DND-41 (cell line): ENCODE measurements at regions not wholly inside any gene's neighbourhood (a gene's known extent, or its start where the extent isn't known, plus 50 kb on each side); places are given as distances from the start of the nearest gene placed in this dataset.
"Not testable (repeated sequence)": the region's sequence is repeated elsewhere in the genome, so short reads cannot be mapped to it uniquely, and the experiment has no call there.

Source experiments
- ATAC-seq: fragments of 200-7000 bp; cut with Tn5 transposase; 3 replicates; pipeline ENCODE4 v1.9.1; 2021; ENCODE audit warnings: low read depth; ENCODE audit not compliant: insufficient read depth
- DNase-seq: peaks from one replicate; pipeline ENCODE4 v3.0.0-alpha.2; 2020
- H2AFZ ChIP-seq: 2 replicates; pipeline ENCODE4 v1.6.0; 2012; ENCODE audit warnings: low read depth, low read length
- H3K27ac ChIP-seq: 2 replicates; pipeline ENCODE4 v1.5.1; 2012; ENCODE audit warnings: low read length, inconsistent platforms
- H3K27me3 ChIP-seq: fragments of 200-600 bp; sonication (generic); 2 replicates; pipeline ENCODE4 v1.6.0; 2012; ENCODE audit warnings: low read length, mild to moderate bottlenecking, inconsistent platforms; ENCODE audit not compliant: insufficient read depth, poor library complexity
- H3K36me3 ChIP-seq: 2 replicates; pipeline ENCODE4 v1.5.1; 2012; ENCODE audit warnings: low read length, inconsistent platforms; ENCODE audit not compliant: insufficient read depth
- H3K4me1 ChIP-seq: 2 replicates; pipeline ENCODE4 v1.5.1; 2012; ENCODE audit warnings: mild to moderate bottlenecking, low read length; ENCODE audit not compliant: insufficient read depth
- H3K4me2 ChIP-seq: 2 replicates; pipeline ENCODE4 v1.6.0; 2012; ENCODE audit warnings: mild to moderate bottlenecking, moderate library complexity, low read length, inconsistent platforms; ENCODE audit not compliant: insufficient read depth
- H3K4me3 ChIP-seq, 2 experiments: fragments of 200-600 bp in 1 of 2; shearing (Covaris generic) in 1 of 2; 2 replicates each; pipeline ENCODE4 v1.5.1; 2012 to 2016; ENCODE audit warnings: inconsistent platforms in 2 of 2, low read length in 2 of 2, mild to moderate bottlenecking in 2 of 2, low read depth in 1 of 2, moderate library complexity in 1 of 2
- H3K79me2 ChIP-seq: 2 replicates; pipeline ENCODE4 v1.6.0; 2012; ENCODE audit warnings: low read length, inconsistent platforms; ENCODE audit not compliant: insufficient read depth
- H3K9ac ChIP-seq: 2 replicates; pipeline ENCODE4 v1.6.0; 2012; ENCODE audit warnings: low read depth, mild to moderate bottlenecking, inconsistent platforms, low read length, moderate library complexity
- H3K9me3 ChIP-seq: 2 replicates; pipeline ENCODE4 v1.5.1; 2012; ENCODE audit warnings: low read length, moderate library complexity, mild to moderate bottlenecking, inconsistent platforms; ENCODE audit not compliant: insufficient read depth, severe bottlenecking
- H4K20me1 ChIP-seq: 2 replicates; pipeline ENCODE4 v1.6.0; 2012; ENCODE audit warnings: low read length; ENCODE audit not compliant: insufficient read depth
- EZH2 ChIP-seq: IDR thresholded peaks from 3 replicates; pipeline ENCODE4 v1.6.1; 2012; ENCODE audit warnings: borderline replicate concordance, low read depth, mild to moderate bottlenecking, moderate library complexity, low read length, inconsistent platforms; ENCODE audit not compliant: severe bottlenecking
- TF ChIP-seq, protein P1 (sequence below): IDR thresholded peaks from 2 replicates; pipeline ENCODE4 v1.5.1; 2012; ENCODE audit warnings: borderline replicate concordance, low read length, moderate library complexity, mild to moderate bottlenecking; ENCODE audit not compliant: poor library complexity, severe bottlenecking; ENCODE audit errors: extremely low read depth

DNA sequence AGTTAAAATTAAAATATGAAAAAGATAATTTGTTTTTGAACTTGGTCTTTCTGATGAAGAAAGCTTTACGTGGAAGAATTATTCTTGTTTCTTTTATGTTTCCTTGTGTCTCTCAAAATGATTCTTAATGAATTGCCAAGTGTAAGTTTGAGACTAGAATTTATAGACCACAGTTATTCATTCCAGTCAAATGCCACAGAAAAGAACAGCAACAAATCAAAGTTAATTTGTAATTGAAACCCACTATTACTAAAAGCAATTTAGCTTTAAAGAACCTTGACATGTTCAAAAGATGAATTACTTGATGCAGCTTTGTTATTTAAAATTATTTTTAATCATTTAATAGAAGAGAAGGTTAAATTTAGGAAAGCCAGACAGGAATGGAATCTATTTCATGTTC lies 1277.7 kb upstream of the NUDT12 start:
- no peak overlapping the region for H3K4me2 ChIP-seq
- no peaks in the 10 kb centered on the region for H3K9me3 ChIP-seq

DNA sequence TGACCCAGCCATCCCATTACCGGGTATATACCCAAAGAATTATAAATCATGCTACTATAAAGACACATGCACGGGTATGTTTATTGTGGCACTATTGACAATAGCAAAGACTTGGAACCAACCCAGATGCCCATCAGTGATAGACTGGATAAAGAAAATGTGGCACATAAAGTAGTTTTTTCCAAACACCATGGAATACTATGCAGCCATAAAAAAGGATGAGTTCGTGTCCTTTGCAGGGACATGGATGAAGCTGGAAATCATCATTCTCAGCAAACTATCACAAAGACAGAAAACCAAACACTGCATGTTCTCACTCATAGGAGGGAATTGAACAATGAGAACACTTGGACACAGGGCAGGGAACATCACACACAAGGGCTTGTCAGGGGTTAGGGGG lies 1268.9 kb upstream of the NUDT12 start:
- H3K9me3 ChIP-seq, H3K79me2 ChIP-seq, H3K36me3 ChIP-seq, H4K20me1 ChIP-seq, H3K4me2 ChIP-seq, H2AFZ ChIP-seq, H3K27me3 ChIP-seq, H3K9ac ChIP-seq, H3K4me1 ChIP-seq, DNase-seq, H3K4me3 ChIP-seq, H3K27ac ChIP-seq, ATAC-seq: not testable (repeated sequence)

More for the DNA sequence above, 1277.7 kb upstream of the NUDT12 start:
- Histone ChIP-seq H2AFZ (no peak overlapping the region), H4K20me1 (no peaks in the 10 kb centered on the region), H3K9ac (no peak overlapping the region), H3K79me2 (no peaks in the 10 kb centered on the region), H3K27me3 (no peaks in the 10 kb centered on the region), H3K27ac (no peak overlapping the region), H3K36me3 (no peaks in the 10 kb centered on the region), H3K4me1 (no peaks in the 10 kb centered on the region), H3K4me3 (no peak overlapping the region)
- TF ChIP-seq, protein P1, sequence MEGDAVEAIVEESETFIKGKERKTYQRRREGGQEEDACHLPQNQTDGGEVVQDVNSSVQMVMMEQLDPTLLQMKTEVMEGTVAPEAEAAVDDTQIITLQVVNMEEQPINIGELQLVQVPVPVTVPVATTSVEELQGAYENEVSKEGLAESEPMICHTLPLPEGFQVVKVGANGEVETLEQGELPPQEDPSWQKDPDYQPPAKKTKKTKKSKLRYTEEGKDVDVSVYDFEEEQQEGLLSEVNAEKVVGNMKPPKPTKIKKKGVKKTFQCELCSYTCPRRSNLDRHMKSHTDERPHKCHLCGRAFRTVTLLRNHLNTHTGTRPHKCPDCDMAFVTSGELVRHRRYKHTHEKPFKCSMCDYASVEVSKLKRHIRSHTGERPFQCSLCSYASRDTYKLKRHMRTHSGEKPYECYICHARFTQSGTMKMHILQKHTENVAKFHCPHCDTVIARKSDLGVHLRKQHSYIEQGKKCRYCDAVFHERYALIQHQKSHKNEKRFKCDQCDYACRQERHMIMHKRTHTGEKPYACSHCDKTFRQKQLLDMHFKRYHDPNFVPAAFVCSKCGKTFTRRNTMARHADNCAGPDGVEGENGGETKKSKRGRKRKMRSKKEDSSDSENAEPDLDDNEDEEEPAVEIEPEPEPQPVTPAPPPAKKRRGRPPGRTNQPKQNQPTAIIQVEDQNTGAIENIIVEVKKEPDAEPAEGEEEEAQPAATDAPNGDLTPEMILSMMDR = no peak
- TF ChIP-seq EZH2 = no peak
- no peak for DNase-seq
- ATAC-seq = no peak

DNA sequence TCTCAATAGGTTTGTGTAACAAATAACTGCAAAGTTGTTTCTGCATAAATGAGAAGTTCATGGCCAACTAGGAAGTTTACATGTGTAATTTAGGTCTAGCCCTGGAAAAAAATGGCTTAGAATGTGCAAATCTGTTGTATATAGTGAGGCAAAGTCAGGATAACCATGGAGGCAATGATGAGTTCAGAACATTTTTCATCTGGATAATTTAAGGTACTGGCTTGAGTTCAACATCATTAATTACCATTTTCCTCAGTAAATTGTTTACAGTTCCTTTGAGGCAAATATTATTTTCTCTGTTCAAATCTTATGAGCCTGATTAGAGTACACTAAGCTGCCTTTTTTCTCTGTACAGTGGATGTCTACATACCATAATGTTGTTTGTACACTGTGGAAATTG lies 1259.0 kb upstream of the NUDT12 start:
- H3K9me3 ChIP-seq = no peaks in the 10 kb centered on the region
- TF ChIP-seq, protein P1 = no peak
- no peak for TF ChIP-seq EZH2
- H3K27me3 ChIP-seq = no peaks in the 10 kb centered on the region
- H3K4me1 ChIP-seq = no peaks in the 10 kb centered on the region
- H3K9ac ChIP-seq = no peak overlapping the region
- H3K79me2 ChIP-seq = no peaks in the 10 kb centered on the region
- no peak overlapping the region for H3K4me3 ChIP-seq
- DNase-seq (no peak), ATAC-seq (no peak)
- no peak overlapping the region for H2AFZ ChIP-seq
- no peak overlapping the region for H3K27ac ChIP-seq
- no peak overlapping the region for H3K4me2 ChIP-seq
- H4K20me1 ChIP-seq = no peaks in the 10 kb centered on the region
- no peaks in the 10 kb centered on the region for H3K36me3 ChIP-seq

DNA sequence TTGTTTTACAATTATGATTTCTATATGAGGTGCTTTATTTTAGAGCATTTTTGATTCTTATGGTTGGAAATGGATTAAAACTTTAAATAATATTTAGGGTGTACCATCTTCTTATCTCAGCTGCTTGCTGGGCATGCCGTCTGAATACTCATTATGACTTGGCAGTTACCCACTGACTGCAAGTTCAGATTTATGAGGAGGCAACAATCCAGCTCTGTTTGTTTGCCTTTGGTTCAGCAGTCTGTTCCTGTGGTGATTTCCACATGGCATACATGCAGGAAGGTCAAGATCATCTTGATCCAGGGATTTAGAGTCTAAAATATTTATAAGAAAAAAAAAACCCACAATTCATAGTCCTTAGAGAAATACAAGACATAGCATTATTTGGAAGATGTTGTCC lies 1254.5 kb upstream of the NUDT12 start:
- TF ChIP-seq, protein P1 = no peak
- TF ChIP-seq EZH2 = no peak
- Histone ChIP-seq H3K36me3 (no peaks in the 10 kb centered on the region), H3K79me2 (no peaks in the 10 kb centered on the region), H3K27me3 (no peaks in the 10 kb centered on the region), H3K4me1 (no peaks in the 10 kb centered on the region), H3K9ac (no peak overlapping the region), H3K9me3 (no peaks in the 10 kb centered on the region), H2AFZ (no peak overlapping the region), H3K4me2 (no peak overlapping the region), H3K27ac (no peak overlapping the region), H3K4me3 (no peak overlapping the region), H4K20me1 (no peaks in the 10 kb centered on the region)
- DNase-seq = no peak
- ATAC-seq = no peak
